Panc1 (cell line): ENCODE measurements at regions not wholly inside any gene's neighbourhood (a gene's known extent, or its start where the extent isn't known, plus 50 kb on each side); places are given as distances from the start of the nearest gene placed in this dataset.
A peak's percentile ranks its signal among the peaks of the same experiment; 100 is the strongest.

Experiments used
- ATAC-seq: fragments of 200-7000 bp; cut with Tn5 transposase; 2 replicates; pipeline ENCODE4 v1.9.1; 2020; ENCODE audit warnings: mild to moderate bottlenecking, moderate library complexity
- BruUV-seq: library from RNA; stranded (reverse); fragments of 400-500 nt; replicated peaks from 2 replicates; lab custom pipeline; 2021; lab: Mats Ljungman, UMichigan
- CTCF ChIA-PET: fragments of 300-600 bp; sonication (Branson Sonifier 250); formaldehyde crosslinking; loops from one replicate; lab custom pipeline; 2022; ENCODE audit warnings: antibody characterized with exemption; lab: Charles Lee
- POLR2A ChIA-PET: fragments of 300-600 bp; sonication (Branson Sonifier 250); formaldehyde crosslinking; loops from one replicate; lab custom pipeline; 2022; ENCODE audit warnings: antibody characterized with exemption; lab: Charles Lee
- DNase-seq: peaks from one replicate; pipeline ENCODE4 v3.0.0-alpha.2; 2010; ENCODE audit warnings: low read depth, low spot score
- H3K27ac ChIP-seq: 2 replicates; pipeline ENCODE4 v1.5.1; 2011; ENCODE audit warnings: mild to moderate bottlenecking, low read length, inconsistent platforms
- H3K27me3 ChIP-seq: fragments of 200-500 bp; sonication (Bioruptor generic); 2 replicates; pipeline ENCODE4 v1.6.0; 2014; ENCODE audit warnings: low read length, inconsistent platforms; ENCODE audit not compliant: control insufficient read depth, insufficient read depth
- H3K36me3 ChIP-seq: fragments of 200-500 bp; sonication (Bioruptor generic); 2 replicates; pipeline ENCODE4 v1.5.1; 2014; ENCODE audit warnings: inconsistent platforms, mild to moderate bottlenecking, low read length, moderate library complexity; ENCODE audit not compliant: control insufficient read depth, insufficient read depth
- H3K4me1 ChIP-seq: 2 replicates; pipeline ENCODE4 v1.5.1; 2011; ENCODE audit warnings: inconsistent platforms, mild to moderate bottlenecking, low read length, moderate library complexity; ENCODE audit not compliant: control insufficient read depth, insufficient read depth
- H3K4me3 ChIP-seq, 2 experiments: 2 replicates each; pipeline ENCODE4 v1.5.1; 2011 to 2012; ENCODE audit warnings: low read depth in 2 of 2, low read length in 2 of 2, mild to moderate bottlenecking in 2 of 2, inconsistent platforms in 1 of 2, moderate library complexity in 1 of 2
- H3K9me3 ChIP-seq: fragments of 200-500 bp; sonication (Bioruptor generic); 2 replicates; pipeline ENCODE4 v1.5.1; 2014; ENCODE audit warnings: low read depth, mild to moderate bottlenecking, inconsistent platforms, low read length, moderate library complexity; ENCODE audit not compliant: control insufficient read depth, insufficient read depth
- CTCF ChIP-seq: fragments of 450-650 bp; IDR thresholded peaks from 2 replicates; pipeline ENCODE4 v1.5.1; 2017; ENCODE audit warnings: mild to moderate bottlenecking
- POLR2AphosphoS5 ChIP-seq: IDR thresholded peaks from 2 replicates; pipeline ENCODE4 v1.6.1; 2012; ENCODE audit warnings: mild to moderate bottlenecking, low read depth, low read length, moderate library complexity
- REST ChIP-seq, 2 experiments: IDR thresholded peaks; 2 replicates each; pipeline ENCODE4 v1.6.1; 2011 to 2012; ENCODE audit warnings: low read depth in 2 of 2, control low read depth in 1 of 2, low read length in 1 of 2, mild to moderate bottlenecking in 1 of 2, moderate library complexity in 1 of 2; ENCODE audit not compliant: insufficient read depth in 1 of 2
- SIN3A ChIP-seq: IDR thresholded peaks from 2 replicates; pipeline ENCODE4 v1.6.1; 2012; ENCODE audit warnings: low read depth, mild to moderate bottlenecking, low read length, moderate library complexity, borderline replicate concordance; ENCODE audit not compliant: insufficient read depth
- TCF7L2 ChIP-seq: IDR thresholded peaks from 2 replicates; pipeline ENCODE4 v1.6.1; 2011; ENCODE audit warnings: mild to moderate bottlenecking, low read depth, low read length, inconsistent platforms
- in situ Hi-C: cut with HindIII; loops from 2 replicates; pipeline ENCODE4 v1.10.0; 2016; ENCODE audit warnings: low sequenced_read_pairs, low pct_unique_long_range_greater_than_20kb
- intact Hi-C: fragments of 100-400 bp; cut with micrococcal nuclease; formaldehyde crosslinking; loops from one replicate; pipeline ENCODE4 v1.10.0; 2022; ENCODE audit not compliant: unreplicated experiment

GRCh38 chr5:118076490-118076889, 911.9 kb downstream of the DTWD2 start:
- ChIA-PET CTCF (no interaction called here), POLR2A (no interaction called here)
- Histone ChIP-seq H3K4me1 (no peaks in the 10 kb centered on the region), H3K9me3 (no peaks in the 10 kb centered on the region), H3K4me3 (no peak overlapping the region), H3K27ac (no peak overlapping the region), H3K27me3 (no peaks in the 10 kb centered on the region), H3K36me3 (no peaks in the 10 kb centered on the region)
- no peak for TF ChIP-seq TCF7L2
- TF ChIP-seq POLR2AphosphoS5, result no peak
- TF ChIP-seq REST (IDR thresholded peaks at IDR 0.05; ENCODE audit: insufficient read depth in 1 of 2, low read depth in 2 of 2, low read length in 1 of 2), result peak in 1 of 2 experiments; percentile 49; a peak in 2 of 4 replicates
- no peak for ATAC-seq
- no peak for DNase-seq
- intact Hi-C loops (no loop called here), in situ Hi-C loops (no loop called here)
- BruUV-seq, result no TSS peak

GRCh38 chr5:118070041-118070440, 918.3 kb downstream of the DTWD2 start:
- intact Hi-C loops (no loop called here), in situ Hi-C loops (no loop called here)
- no peak for DNase-seq
- H3K9me3 ChIP-seq, result no peaks in the 10 kb centered on the region
- no peaks in the 10 kb centered on the region for H3K4me1 ChIP-seq
- H3K27ac ChIP-seq, result no peak overlapping the region
- BruUV-seq, result no TSS peak
- H3K36me3 ChIP-seq, result no peaks in the 10 kb centered on the region
- H3K27me3 ChIP-seq, result no peaks in the 10 kb centered on the region
- no peak overlapping the region for H3K4me3 ChIP-seq
- ChIA-PET POLR2A (no interaction called here), CTCF (no interaction called here)
- TF ChIP-seq POLR2AphosphoS5, result no peak
- no peak for TF ChIP-seq REST (IDR thresholded peaks at IDR 0.05; ENCODE audit: insufficient read depth in 1 of 2, low read depth in 2 of 2, low read length in 1 of 2)
- no peak for TF ChIP-seq TCF7L2
- no peak for TF ChIP-seq SIN3A
- TF ChIP-seq CTCF, result no peak
- ATAC-seq, result no peak
